Mesenchymal stem cell (in vitro differentiated cells and primary cell): ENCODE measurements at regions not wholly inside any gene's neighbourhood (a gene's known extent, or its start where the extent isn't known, plus 50 kb on each side); places are given as distances from the start of the nearest gene placed in this dataset.

Experiments used
- DNase-seq: peaks from one replicate; pipeline ENCODE4 v3.0.0-alpha.2; 2013
- H2AFZ ChIP-seq: one replicate; pipeline ENCODE4 v1.6.1; 2013; ENCODE audit warnings: low read depth, mild to moderate bottlenecking, control low read depth, inconsistent platforms, low read length, moderate library complexity
- H2AK5ac ChIP-seq: 2 replicates; pipeline ENCODE4 v1.6.1; 2013; ENCODE audit warnings: low read length, moderate library complexity, mild to moderate bottlenecking, inconsistent platforms; ENCODE audit not compliant: severe bottlenecking
- H2BK120ac ChIP-seq: one replicate; pipeline ENCODE4 v1.6.1; 2013; ENCODE audit warnings: low read depth, mild to moderate bottlenecking, inconsistent platforms, low read length, moderate library complexity
- H2BK12ac ChIP-seq, 2 experiments: one replicate each; pipeline ENCODE4 v1.6.1; 2013; ENCODE audit warnings: inconsistent platforms in 2 of 2, low read length in 2 of 2, mild to moderate bottlenecking in 2 of 2, moderate library complexity in 2 of 2, control low read depth in 1 of 2
- H2BK15ac ChIP-seq: one replicate; pipeline ENCODE4 v1.6.1; 2013; ENCODE audit warnings: mild to moderate bottlenecking, low read depth, inconsistent platforms; ENCODE audit not compliant: poor library complexity, severe bottlenecking
- H2BK5ac ChIP-seq: 2 replicates; pipeline ENCODE4 v1.6.1; 2013; ENCODE audit warnings: low read depth, mild to moderate bottlenecking, low read length, control low read depth, inconsistent platforms; ENCODE audit not compliant: poor library complexity, severe bottlenecking
- H3K14ac ChIP-seq, 2 experiments: one replicate each; pipeline ENCODE4 v1.6.1; 2013; ENCODE audit warnings: inconsistent platforms in 2 of 2, low read length in 2 of 2, control low read depth in 1 of 2, mild to moderate bottlenecking in 1 of 2, moderate library complexity in 1 of 2
- H3K18ac ChIP-seq, 2 experiments: one replicate each; pipeline ENCODE4 v1.6.1; 2013; ENCODE audit warnings: inconsistent platforms in 2 of 2, low read length in 2 of 2, control low read depth in 1 of 2, low read depth in 1 of 2, mild to moderate bottlenecking in 1 of 2
- H3K23ac ChIP-seq, 2 experiments: one replicate each; pipeline ENCODE4 v1.6.1; 2013; ENCODE audit warnings: inconsistent platforms in 2 of 2, low read length in 2 of 2, mild to moderate bottlenecking in 2 of 2, moderate library complexity in 2 of 2, control low read depth in 1 of 2
- H3K27ac ChIP-seq: 2 replicates; pipeline ENCODE4 v1.5.1; 2013; ENCODE audit warnings: mild to moderate bottlenecking, moderate library complexity, low read length, control low read depth, inconsistent platforms; ENCODE audit not compliant: poor library complexity, severe bottlenecking
- H3K27me3 ChIP-seq, 2 experiments: 2 replicates each; pipeline versions ENCODE4 v1.6.1 to v1.7.0; 2013; ENCODE audit warnings: low read length in 2 of 2, mild to moderate bottlenecking in 2 of 2, moderate library complexity in 2 of 2, control low read depth in 1 of 2, inconsistent platforms in 1 of 2; ENCODE audit not compliant: control insufficient read depth in 1 of 2, insufficient read depth in 1 of 2
- H3K36me3 ChIP-seq, 2 experiments: 2 replicates each; pipeline versions ENCODE4 v1.6.1 to v1.7.0; 2013; ENCODE audit warnings: low read length in 2 of 2, control low read depth in 1 of 2, inconsistent platforms in 1 of 2, low read depth in 1 of 2, mild to moderate bottlenecking in 1 of 2; ENCODE audit not compliant: insufficient read depth in 2 of 2, control insufficient read depth in 1 of 2
- H3K4ac ChIP-seq, 2 experiments: one replicate each; pipeline ENCODE4 v1.6.1; 2013; ENCODE audit warnings: inconsistent platforms in 2 of 2, low read length in 2 of 2, mild to moderate bottlenecking in 2 of 2, moderate library complexity in 2 of 2, control low read depth in 1 of 2, low read depth in 1 of 2
- H3K4me1 ChIP-seq: 2 replicates; pipeline ENCODE4 v1.6.1; 2013; ENCODE audit warnings: low read depth, low read length, control low read depth; ENCODE audit not compliant: control insufficient read depth, insufficient read depth
- H3K4me2 ChIP-seq: 2 replicates; pipeline ENCODE4 v1.6.1; 2013; ENCODE audit warnings: low read length, mild to moderate bottlenecking, inconsistent platforms; ENCODE audit not compliant: poor library complexity, severe bottlenecking
- H3K4me3 ChIP-seq, 2 experiments: 2 replicates each; pipeline versions ENCODE4 v1.5.1 to v1.7.0; 2013; ENCODE audit warnings: low read length in 2 of 2, mild to moderate bottlenecking in 2 of 2, control low read depth in 1 of 2, low read depth in 1 of 2; ENCODE audit not compliant: insufficient read depth in 1 of 2
- H3K79me1 ChIP-seq: replicated peaks from 2 replicates; pipeline ENCODE4 v1.6.1; 2013; ENCODE audit warnings: mild to moderate bottlenecking, control low read depth, low read length, inconsistent platforms; ENCODE audit not compliant: poor library complexity, severe bottlenecking
- H3K9ac ChIP-seq: 2 replicates; pipeline ENCODE4 v1.7.0; 2013; ENCODE audit warnings: mild to moderate bottlenecking, low read length, moderate library complexity
- H3K9me3 ChIP-seq: 2 replicates; pipeline ENCODE4 v1.7.0; 2013; ENCODE audit warnings: mild to moderate bottlenecking, low read length; ENCODE audit not compliant: control insufficient read depth
- H4K8ac ChIP-seq: one replicate; pipeline ENCODE4 v1.6.1; 2013; ENCODE audit warnings: inconsistent platforms, mild to moderate bottlenecking, low read length, moderate library complexity
- H4K91ac ChIP-seq: one replicate; pipeline ENCODE4 v1.6.1; 2013; ENCODE audit warnings: mild to moderate bottlenecking, low read length, inconsistent platforms
- WGBS: methylation state at CpG from one replicate; pipeline ENCODE4 v1.1.7; 2013; ENCODE audit warnings: mixed read lengths; 5-methylcytosine and 5-hydroxymethylcytosine counted together

GRCh38 chrX:21056622-21057021 is 317.6 kb upstream of the CNKSR2 start:
- H2BK15ac ChIP-seq, result no peak overlapping the region
- H3K23ac ChIP-seq, result no peak overlapping the region
- no peak overlapping the region for H2BK5ac ChIP-seq
- H2BK120ac ChIP-seq, result no peak overlapping the region
- no peak overlapping the region for H3K14ac ChIP-seq
- no peak overlapping the region for H3K4ac ChIP-seq
- H3K9me3 ChIP-seq, result peaks cover 33% of the 10 kb centered on the region
- no peak for DNase-seq
- H3K4me3 ChIP-seq, result no peak overlapping the region
- no peaks in the 10 kb centered on the region for H3K27me3 ChIP-seq
- no peaks in the 10 kb centered on the region for H3K36me3 ChIP-seq
- no peaks in the 10 kb centered on the region for H3K79me1 ChIP-seq
- no peak overlapping the region for H3K27ac ChIP-seq
- no peak overlapping the region for H4K8ac ChIP-seq
- H3K4me2 ChIP-seq, result no peak overlapping the region
- H3K9ac ChIP-seq, result no peak overlapping the region
- H3K18ac ChIP-seq, result no peak overlapping the region
- no peak overlapping the region for H2BK12ac ChIP-seq
- H2AFZ ChIP-seq, result no peak overlapping the region
- WGBS, result no CpG with 5 or more reads among the region's 2 CpGs
- H4K91ac ChIP-seq, result no peak overlapping the region
- no peaks in the 10 kb centered on the region for H3K4me1 ChIP-seq
- no peak overlapping the region for H2AK5ac ChIP-seq

- Histone ChIP-seq H3K4me2 (no peak overlapping the region), H3K27me3 (no peaks in the 10 kb centered on the region), H3K79me1 (no peaks in the 10 kb centered on the region), H2AK5ac (no peak overlapping the region), H3K9me3 (no peaks in the 10 kb centered on the region), H3K4me3 (no peak overlapping the region), H2BK5ac (no peak overlapping the region), H4K91ac (no peak overlapping the region), H3K9ac (no peak overlapping the region), H4K8ac (no peak overlapping the region), H3K14ac (no peak overlapping the region), H3K18ac (no peak overlapping the region), H2BK15ac (no peak overlapping the region), H3K4me1 (no peaks in the 10 kb centered on the region), H2BK12ac (no peak overlapping the region), H3K36me3 (no peaks in the 10 kb centered on the region), H2AFZ (no peak overlapping the region), H3K27ac (no peak overlapping the region), H3K4ac (no peak overlapping the region), H3K23ac (no peak overlapping the region), H2BK120ac (no peak overlapping the region)
- DNase-seq, result no peak
- 63% methylated on average over 1 of the region's 2 CpGs for WGBS
These were observed 327.2 kb upstream of the CNKSR2 start for GRCh38 chrX:21047034-21047455.

DNA sequence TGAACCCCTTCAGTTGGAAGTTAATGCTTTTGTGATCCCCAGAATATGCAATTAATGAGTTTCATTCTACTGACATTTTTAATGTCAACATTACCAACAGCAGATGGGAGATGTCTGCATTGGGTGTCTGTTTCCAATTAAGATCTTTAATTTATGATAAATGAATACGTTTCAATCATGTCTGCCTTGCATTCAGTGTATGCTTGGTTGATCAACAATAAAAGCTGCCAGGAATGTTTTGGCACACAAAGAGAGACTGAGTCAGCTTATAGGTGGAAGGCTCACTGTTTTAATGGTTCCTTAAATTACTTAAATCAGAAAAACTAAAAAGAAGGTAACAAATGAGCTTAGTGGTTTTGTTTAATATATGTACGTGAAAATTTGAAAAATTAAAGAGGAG is 359.9 kb upstream of the CNKSR2 start:
- H3K4me1 ChIP-seq, result no peaks in the 10 kb centered on the region
- no peak overlapping the region for H4K8ac ChIP-seq
- H3K14ac ChIP-seq, result no peak overlapping the region
- H3K27ac ChIP-seq, result no peak overlapping the region
- no peak overlapping the region for H2BK15ac ChIP-seq
- H2BK5ac ChIP-seq, result no peak overlapping the region
- H2AFZ ChIP-seq, result no peak overlapping the region
- H4K91ac ChIP-seq, result no peak overlapping the region
- no peak overlapping the region for H3K4me2 ChIP-seq
- H3K4ac ChIP-seq, result no peak overlapping the region
- H3K18ac ChIP-seq, result no peak overlapping the region
- no peak overlapping the region for H3K23ac ChIP-seq
- no peak overlapping the region for H2BK12ac ChIP-seq
- H3K4me3 ChIP-seq, result no peak overlapping the region
- no peak overlapping the region for H2AK5ac ChIP-seq
- DNase-seq, result no peak
- 67% methylated on average over 1 of the region's 2 CpGs for WGBS
- peaks cover 7% of the 10 kb centered on the region for H3K9me3 ChIP-seq
- H2BK120ac ChIP-seq, result no peak overlapping the region
- no peaks in the 10 kb centered on the region for H3K36me3 ChIP-seq
- H3K27me3 ChIP-seq, result no peaks in the 10 kb centered on the region
- H3K9ac ChIP-seq, result no peak overlapping the region
- H3K79me1 ChIP-seq, result no peaks in the 10 kb centered on the region

DNA sequence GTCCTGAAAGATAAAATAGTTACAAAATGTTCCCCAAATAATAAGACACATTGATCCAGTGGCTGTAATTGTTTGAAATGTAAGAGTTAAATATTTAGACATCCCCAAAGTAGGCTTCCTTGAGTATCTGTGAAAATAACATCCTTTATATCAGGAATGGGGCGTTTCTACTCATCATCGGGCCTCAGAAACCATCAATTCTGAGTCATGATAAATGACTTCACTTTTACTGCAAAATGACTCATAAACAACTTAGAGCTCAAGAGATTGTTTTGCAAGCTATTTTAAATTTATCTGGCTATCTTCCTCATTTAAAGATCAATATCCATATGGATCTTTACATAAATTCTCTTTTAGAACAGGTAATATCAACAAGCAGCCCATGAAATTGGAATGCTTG is 369.4 kb upstream of the CNKSR2 start:
- Histone ChIP-seq H3K18ac (no peak overlapping the region), H3K14ac (no peak overlapping the region), H4K8ac (no peak overlapping the region), H3K79me1 (no peaks in the 10 kb centered on the region), H2BK5ac (no peak overlapping the region), H3K9ac (peak overlapping the region; percentile 21), H2BK12ac (no peak overlapping the region), H3K9me3 (no peaks in the 10 kb centered on the region), H3K23ac (no peak overlapping the region), H3K4me1 (no peaks in the 10 kb centered on the region), H3K36me3 (no peaks in the 10 kb centered on the region), H4K91ac (no peak overlapping the region), H3K4ac (no peak overlapping the region), H2AFZ (no peak overlapping the region), H3K4me3 (no peak overlapping the region), H2BK15ac (no peak overlapping the region), H2AK5ac (no peak overlapping the region), H3K4me2 (no peak overlapping the region), H3K27ac (no peak overlapping the region), H2BK120ac (no peak overlapping the region), H3K27me3 (no peaks in the 10 kb centered on the region)
- whole genome bisulfite sequencing, result 42% methylated on average over 2 of the region's 2 CpGs
- DNase-seq, result peak; percentile 3
